Neural crest cell (in vitro differentiated cells): ENCODE measurements at regions not wholly inside any gene's neighbourhood (a gene's known extent, or its start where the extent isn't known, plus 50 kb on each side); places are given as distances from the start of the nearest gene placed in this dataset.

Experiments
- DNase-seq: peaks from one replicate; pipeline ENCODE4 v3.0.0; 2021; ENCODE audit warnings: low read depth, mixed read lengths, low spot score
- H3K27ac Mint-ChIP-seq: one replicate; pipeline ENCODE4 v1.8.0; 2021; ENCODE audit warnings: mild to moderate bottlenecking, mixed read lengths; ENCODE audit not compliant: unreplicated experiment
- H3K27me3 Mint-ChIP-seq: 2 replicates; pipeline ENCODE4 v1.8.0; 2021; ENCODE audit warnings: low read depth, mild to moderate bottlenecking, mixed read lengths
- H3K36me3 Mint-ChIP-seq: 2 replicates; pipeline ENCODE4 v1.8.0; 2021; ENCODE audit warnings: low read depth, mild to moderate bottlenecking, mixed read lengths
- H3K4me1 Mint-ChIP-seq: 2 replicates; pipeline ENCODE4 v1.8.0; 2021; ENCODE audit warnings: mixed read lengths
- H3K4me3 Mint-ChIP-seq: one replicate; pipeline ENCODE4 v1.8.0; 2021; ENCODE audit warnings: mild to moderate bottlenecking, mixed read lengths
- H3K9me3 Mint-ChIP-seq: 2 replicates; pipeline ENCODE4 v1.8.0; 2021; ENCODE audit warnings: mixed read lengths
- CTCF ChIP-seq: fragments of 200-600 bp; sonication (generic); conservative IDR thresholded peaks from 2 replicates; pipeline ENCODE4 v1.5.0; 2021; ENCODE audit warnings: antibody characterized with exemption, mild to moderate bottlenecking

DNA sequence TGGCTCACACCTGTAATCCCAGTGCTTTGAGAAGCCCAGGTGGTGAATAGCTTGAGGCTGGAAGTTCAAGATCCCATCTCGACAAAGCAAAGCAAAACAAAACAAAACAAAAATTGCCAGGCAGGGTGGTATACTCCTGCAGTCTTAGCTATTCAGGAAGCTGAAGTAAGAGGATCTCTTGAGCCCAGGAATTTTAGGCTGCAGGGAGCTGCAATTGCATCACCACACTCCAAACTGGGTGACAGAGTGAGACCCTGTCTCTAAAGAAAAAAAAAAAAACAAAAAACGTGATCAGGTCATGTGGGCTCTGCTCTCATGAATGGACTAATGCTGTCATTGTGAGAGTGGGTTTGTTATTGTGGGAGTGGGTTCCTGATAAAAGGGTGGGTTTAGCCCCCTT, 409.1 kb downstream of the NPIPA7 start:
- H3K27me3 Mint-ChIP-seq: peaks cover 2% of the 10 kb centered on the region
- no peak for DNase-seq
- H3K4me3 Mint-ChIP-seq: no peak overlapping the region
- H3K9me3 Mint-ChIP-seq: no peaks in the 10 kb centered on the region
- H3K27ac Mint-ChIP-seq: peak overlapping the region; percentile 58
- H3K36me3 Mint-ChIP-seq: no peaks in the 10 kb centered on the region
- peaks cover 24% of the 10 kb centered on the region for H3K4me1 Mint-ChIP-seq
- no peak for TF ChIP-seq CTCF

- H3K36me3 Mint-ChIP-seq: no peaks in the 10 kb centered on the region
- H3K4me1 Mint-ChIP-seq: peaks cover 18% of the 10 kb centered on the region
- DNase-seq: no peak
- no peak overlapping the region for H3K4me3 Mint-ChIP-seq
- H3K27ac Mint-ChIP-seq: no peak overlapping the region
- H3K9me3 Mint-ChIP-seq: no peaks in the 10 kb centered on the region
- no peak for TF ChIP-seq CTCF
- peaks cover 24% of the 10 kb centered on the region for H3K27me3 Mint-ChIP-seq
Observed at GRCh38 chr16:16790597-16790996, 411.7 kb downstream of the NPIPA7 start.

DNA sequence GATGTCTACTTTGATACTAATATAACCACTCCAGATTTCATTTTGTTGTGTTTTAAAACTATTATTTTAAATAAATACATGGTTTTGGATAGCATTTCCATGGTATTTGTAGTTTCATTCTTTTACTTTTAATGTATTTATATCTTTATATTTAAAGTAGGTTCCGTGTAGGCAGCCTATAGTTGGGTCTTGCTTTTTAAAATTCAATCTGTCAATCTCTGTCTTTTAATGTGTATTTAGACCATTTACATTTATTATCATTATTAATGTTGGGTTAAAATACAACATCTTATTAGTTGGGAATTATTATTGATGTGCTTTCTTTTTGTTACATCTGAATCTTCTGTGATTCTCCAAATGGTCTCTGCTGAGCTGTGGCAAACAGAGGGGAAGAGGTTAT, 412.1 kb downstream of the NPIPA7 start:
- no peaks in the 10 kb centered on the region for H3K36me3 Mint-ChIP-seq

GRCh38 chr16:16797239-16797638, 418.3 kb downstream of the NPIPA7 start:
- Mint-ChIP-seq H3K4me1 (no peaks in the 10 kb centered on the region), H3K27me3 (peaks cover 58% of the 10 kb centered on the region), H3K27ac (no peak overlapping the region), H3K9me3 (no peaks in the 10 kb centered on the region), H3K36me3 (no peaks in the 10 kb centered on the region), H3K4me3 (no peak overlapping the region)
- TF ChIP-seq CTCF: no peak
- DNase-seq: no peak

More for the DNA sequence above, 412.1 kb downstream of the NPIPA7 start:
- Mint-ChIP-seq H3K9me3 (no peaks in the 10 kb centered on the region), H3K27me3 (peaks cover 29% of the 10 kb centered on the region), H3K27ac (no peak overlapping the region), H3K4me3 (no peak overlapping the region), H3K4me1 (peaks cover 18% of the 10 kb centered on the region)
- no peak for DNase-seq
- no peak for TF ChIP-seq CTCF

GRCh38 chr16:16798504-16798903, 419.6 kb downstream of the NPIPA7 start:
- H3K9me3 Mint-ChIP-seq: no peaks in the 10 kb centered on the region
- H3K27me3 Mint-ChIP-seq: peaks cover 63% of the 10 kb centered on the region
- TF ChIP-seq CTCF: no peak
- H3K4me3 Mint-ChIP-seq: no peak overlapping the region
- no peak overlapping the region for H3K27ac Mint-ChIP-seq
- no peaks in the 10 kb centered on the region for H3K4me1 Mint-ChIP-seq
- no peaks in the 10 kb centered on the region for H3K36me3 Mint-ChIP-seq
- no peak for DNase-seq

- Mint-ChIP-seq H3K4me1 (no peaks in the 10 kb centered on the region), H3K27me3 (peaks cover 48% of the 10 kb centered on the region), H3K4me3 (no peak overlapping the region), H3K27ac (no peak overlapping the region), H3K9me3 (no peaks in the 10 kb centered on the region), H3K36me3 (no peaks in the 10 kb centered on the region)
- TF ChIP-seq CTCF: no peak
- DNase-seq: no peak
Observed at GRCh38 chr16:16805809-16806208, 426.9 kb downstream of the NPIPA7 start.
